Osteocyte (in vitro differentiated cells): ENCODE measurements at regions not wholly inside any gene's neighbourhood (a gene's known extent, or its start where the extent isn't known, plus 50 kb on each side); places are given as distances from the start of the nearest gene placed in this dataset.

Experiments
- DNase-seq: peaks from one replicate; pipeline ENCODE4 v3.0.0; 2021; ENCODE audit warnings: mixed read lengths; ENCODE audit not compliant: unreplicated experiment; ENCODE audit errors: extremely low spot score
- H3K27ac Mint-ChIP-seq: one replicate; pipeline ENCODE4 v1.8.0; 2021; ENCODE audit warnings: mild to moderate bottlenecking, mixed read lengths; ENCODE audit not compliant: unreplicated experiment
- H3K27me3 Mint-ChIP-seq: one replicate; pipeline ENCODE4 v1.8.0; 2021; ENCODE audit warnings: mixed read lengths; ENCODE audit not compliant: unreplicated experiment
- H3K36me3 Mint-ChIP-seq: one replicate; pipeline ENCODE4 v1.8.0; 2021; ENCODE audit warnings: mixed read lengths; ENCODE audit not compliant: unreplicated experiment
- H3K4me1 Mint-ChIP-seq: one replicate; pipeline ENCODE4 v1.8.0; 2021; ENCODE audit warnings: mixed read lengths; ENCODE audit not compliant: unreplicated experiment
- H3K4me3 Mint-ChIP-seq: one replicate; pipeline ENCODE4 v1.8.0; 2021; ENCODE audit warnings: mild to moderate bottlenecking, moderate library complexity, mixed read lengths; ENCODE audit not compliant: unreplicated experiment
- H3K9me3 Mint-ChIP-seq: one replicate; pipeline ENCODE4 v1.8.0; 2021; ENCODE audit warnings: mixed read lengths; ENCODE audit not compliant: unreplicated experiment
- CTCF ChIP-seq: fragments of 200-600 bp; sonication (generic); IDR thresholded peaks from 2 replicates; pipeline ENCODE4 v1.5.0; 2021; ENCODE audit warnings: antibody characterized with exemption, mild to moderate bottlenecking, moderate library complexity

- Mint-ChIP-seq H3K27me3 (no peaks in the 10 kb centered on the region), H3K4me3 (no peak overlapping the region), H3K4me1 (no peaks in the 10 kb centered on the region), H3K36me3 (no peaks in the 10 kb centered on the region), H3K27ac (no peak overlapping the region), H3K9me3 (peaks cover 47% of the 10 kb centered on the region)
- no peak for DNase-seq
- TF ChIP-seq CTCF = no peak
Measured at GRCh38 chr22:34608106-34608505, 457.9 kb upstream of the ISX start.

GRCh38 chr22:34608540-34609115 lies 457.3 kb upstream of the ISX start:
- no peak overlapping the region for H3K4me3 Mint-ChIP-seq
- H3K27ac Mint-ChIP-seq = no peak overlapping the region
- peaks cover 47% of the 10 kb centered on the region for H3K9me3 Mint-ChIP-seq
- no peaks in the 10 kb centered on the region for H3K4me1 Mint-ChIP-seq
- DNase-seq = no peak
- TF ChIP-seq CTCF = no peak
- no peaks in the 10 kb centered on the region for H3K36me3 Mint-ChIP-seq
- H3K27me3 Mint-ChIP-seq = no peaks in the 10 kb centered on the region

GRCh38 chr22:34609646-34610045 lies 456.3 kb upstream of the ISX start:
- Mint-ChIP-seq H3K27me3 (no peaks in the 10 kb centered on the region), H3K4me3 (no peak overlapping the region), H3K27ac (no peak overlapping the region), H3K4me1 (no peaks in the 10 kb centered on the region), H3K9me3 (peaks cover 37% of the 10 kb centered on the region), H3K36me3 (no peaks in the 10 kb centered on the region)
- TF ChIP-seq CTCF = no peak
- DNase-seq = no peak

DNA sequence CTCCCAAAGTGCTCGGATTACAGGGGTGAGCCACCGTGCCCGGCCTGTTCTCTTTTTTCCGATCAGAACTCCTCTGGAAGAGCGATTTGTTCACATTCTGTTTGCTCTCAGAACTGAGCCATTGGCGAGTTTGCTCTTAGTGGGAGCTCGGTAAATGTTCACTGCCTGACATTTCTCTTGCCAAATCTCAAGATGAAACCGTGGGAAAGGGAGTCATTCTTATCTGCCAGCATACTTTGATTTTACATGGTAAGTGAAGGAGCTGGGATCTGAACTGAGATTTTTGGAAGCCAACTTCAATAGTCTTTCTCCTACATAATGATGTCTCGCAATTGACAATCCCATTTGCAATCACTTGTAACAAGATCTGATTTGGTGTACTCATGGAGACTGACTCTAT lies 445.8 kb upstream of the ISX start:
- H3K27ac Mint-ChIP-seq = no peak overlapping the region
- peaks cover 19% of the 10 kb centered on the region for H3K9me3 Mint-ChIP-seq
- no peak for DNase-seq
- H3K4me3 Mint-ChIP-seq = no peak overlapping the region
- TF ChIP-seq CTCF = no peak
- no peaks in the 10 kb centered on the region for H3K27me3 Mint-ChIP-seq
- H3K36me3 Mint-ChIP-seq = no peaks in the 10 kb centered on the region
- no peaks in the 10 kb centered on the region for H3K4me1 Mint-ChIP-seq

DNA sequence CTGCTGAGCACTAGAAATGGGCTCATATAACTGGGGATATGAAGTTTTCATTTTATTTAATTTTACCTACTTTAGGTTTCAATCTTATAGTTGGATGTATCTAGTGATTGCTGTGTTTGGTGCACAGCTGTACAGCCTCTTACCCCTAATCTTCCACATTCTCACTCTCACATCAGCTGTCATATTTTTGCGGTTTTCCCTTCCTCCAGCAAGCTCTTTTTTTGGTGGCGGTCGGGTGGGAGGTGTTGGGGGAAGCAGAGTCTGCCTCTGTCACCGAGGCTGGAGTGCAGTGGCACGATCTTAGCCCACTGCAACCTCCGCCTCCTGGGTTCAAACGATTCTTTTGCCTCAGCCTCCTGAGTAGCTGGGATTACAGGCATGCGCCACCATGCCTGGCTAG lies 445.1 kb upstream of the ISX start:
- no peaks in the 10 kb centered on the region for H3K4me1 Mint-ChIP-seq
- no peak overlapping the region for H3K27ac Mint-ChIP-seq
- no peaks in the 10 kb centered on the region for H3K36me3 Mint-ChIP-seq
- peaks cover 19% of the 10 kb centered on the region for H3K9me3 Mint-ChIP-seq
- H3K27me3 Mint-ChIP-seq = no peaks in the 10 kb centered on the region
- DNase-seq = no peak
- TF ChIP-seq CTCF = no peak
- no peak overlapping the region for H3K4me3 Mint-ChIP-seq
